ENCODE measurements at regions not wholly inside any gene's neighbourhood (a gene's known extent, or its start where the extent isn't known, plus 50 kb on each side); places are given as distances from the start of the nearest gene placed in this dataset.
"Not testable (repeated sequence)": the region's sequence is repeated elsewhere in the genome, so short reads cannot be mapped to it uniquely, and the experiment has no call there.

DNA sequence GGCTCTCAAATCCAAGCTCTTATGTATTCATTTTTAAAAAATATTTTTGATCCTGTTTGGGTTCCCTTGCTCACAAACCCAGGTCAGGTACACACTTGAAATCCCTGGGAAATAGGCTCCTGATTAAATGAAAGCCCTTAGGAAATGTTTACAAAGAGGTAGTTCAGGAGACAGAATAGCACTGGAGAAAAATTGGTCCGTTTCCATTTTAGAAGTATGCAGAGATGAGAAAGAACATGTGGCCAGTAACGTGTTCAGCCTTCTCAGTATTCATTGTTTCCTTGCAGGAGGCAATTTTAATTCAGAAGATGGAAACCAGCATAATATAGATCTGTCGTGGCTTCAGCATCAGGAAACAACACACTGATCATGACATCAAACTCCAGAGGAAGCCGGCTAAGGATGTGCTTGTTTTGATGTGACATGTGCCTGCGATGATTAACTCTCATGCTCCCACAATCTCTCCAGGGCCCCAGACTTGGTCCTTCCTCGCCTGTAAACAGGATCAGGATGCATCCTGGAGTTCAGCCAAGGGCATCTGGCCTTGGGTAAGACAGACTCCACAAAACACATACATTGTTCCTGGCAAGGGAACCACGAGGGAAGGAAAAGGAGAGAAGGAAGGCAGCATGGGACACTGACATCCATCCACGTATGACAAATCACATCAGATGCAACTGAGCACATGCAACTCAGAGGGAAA lies 350.5 kb upstream of the THBS1 start:
- FAIRE-seq: no peak

DNA sequence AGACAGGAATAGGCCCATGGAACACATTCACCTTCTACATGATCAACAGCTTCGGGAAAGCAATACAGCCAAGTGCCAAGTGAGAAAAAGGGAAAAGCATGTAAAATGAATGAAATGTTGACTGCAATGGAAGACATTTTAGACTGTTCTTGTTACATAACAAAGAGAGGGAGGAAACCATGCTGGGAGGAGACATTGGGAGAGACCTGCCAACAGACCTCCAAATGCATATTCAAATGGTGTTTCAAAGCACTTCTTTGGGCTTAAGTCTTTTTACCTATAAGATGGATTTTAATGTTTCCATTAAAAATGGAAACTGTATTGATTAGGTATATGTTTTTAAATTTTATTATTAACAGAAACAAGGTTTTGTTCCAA lies 350.0 kb upstream of the THBS1 start:
- no peak for FAIRE-seq

DNA sequence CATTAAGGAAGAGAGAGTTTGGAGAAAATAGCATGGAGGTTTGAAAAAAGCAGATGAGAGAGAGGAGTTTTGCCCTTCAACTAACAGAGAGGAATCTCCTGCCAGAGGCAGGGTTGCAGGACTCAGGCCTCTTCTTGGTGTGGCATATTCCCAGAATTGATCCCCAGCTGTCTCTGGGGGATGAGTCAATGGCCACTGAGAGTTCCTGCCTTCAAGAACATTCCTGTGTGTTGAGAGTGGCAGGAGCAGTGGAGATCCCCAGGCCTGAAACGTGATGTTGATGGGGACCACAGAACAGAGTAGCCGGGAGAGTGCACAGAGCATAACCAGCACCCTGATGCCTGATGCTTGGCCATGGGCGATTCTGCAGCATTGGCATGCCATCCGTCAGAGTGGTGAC lies 348.4 kb upstream of the THBS1 start:
- no peak for FAIRE-seq

DNA sequence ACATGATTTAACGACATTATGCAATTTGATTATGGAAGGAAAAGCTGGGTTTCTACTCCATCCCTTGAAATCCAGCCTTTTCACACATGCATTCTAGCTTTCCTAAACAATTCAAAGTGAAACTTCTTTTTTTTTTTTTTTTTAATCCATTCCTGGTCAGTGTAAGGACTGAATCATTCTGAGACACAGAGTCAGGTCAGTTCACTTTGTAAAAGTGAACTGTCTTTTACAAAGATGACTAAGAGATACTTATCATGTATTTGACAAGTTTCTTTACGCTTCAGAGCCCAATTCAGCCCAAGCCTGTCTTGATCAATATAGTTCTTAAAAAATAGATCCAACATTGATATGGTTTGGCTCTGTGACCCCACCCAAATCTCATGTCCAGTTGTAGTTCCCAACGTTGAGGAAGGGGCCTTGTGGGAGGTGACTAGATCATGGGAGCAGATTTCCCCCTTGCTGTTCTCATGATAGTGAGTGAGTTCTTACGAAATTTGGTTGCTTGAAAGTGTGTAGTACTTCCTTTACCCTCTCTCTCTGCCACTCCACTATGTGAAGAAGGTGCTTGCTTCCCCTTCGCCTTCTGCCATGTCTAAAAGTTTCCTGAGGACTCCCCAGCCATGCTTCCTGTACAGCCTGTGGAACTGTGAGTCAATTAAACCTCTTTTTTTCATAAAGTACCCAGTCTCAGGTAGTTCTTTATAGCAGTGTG lies 345.6 kb upstream of the THBS1 start:
- no peak for FAIRE-seq

DNA sequence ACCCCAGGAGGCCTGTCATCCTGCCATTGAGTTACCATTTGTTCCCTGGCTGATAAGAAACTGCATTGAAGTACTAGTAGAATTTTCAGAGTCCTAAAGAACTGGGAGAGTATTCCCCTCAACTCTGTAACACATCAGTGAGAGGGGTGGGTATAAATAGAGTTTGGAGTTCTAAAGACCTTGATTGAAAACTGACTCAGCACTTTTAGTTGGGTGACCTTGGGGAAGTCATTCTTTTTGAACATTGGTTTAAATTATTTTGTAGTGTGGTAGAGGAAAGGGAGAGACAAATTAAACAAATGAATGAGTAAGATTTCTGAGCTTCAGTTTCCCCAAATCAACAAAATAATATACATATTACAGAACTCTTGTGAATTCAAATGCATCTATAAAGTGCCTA lies 344.5 kb upstream of the THBS1 start:
- FAIRE-seq: no peak

DNA sequence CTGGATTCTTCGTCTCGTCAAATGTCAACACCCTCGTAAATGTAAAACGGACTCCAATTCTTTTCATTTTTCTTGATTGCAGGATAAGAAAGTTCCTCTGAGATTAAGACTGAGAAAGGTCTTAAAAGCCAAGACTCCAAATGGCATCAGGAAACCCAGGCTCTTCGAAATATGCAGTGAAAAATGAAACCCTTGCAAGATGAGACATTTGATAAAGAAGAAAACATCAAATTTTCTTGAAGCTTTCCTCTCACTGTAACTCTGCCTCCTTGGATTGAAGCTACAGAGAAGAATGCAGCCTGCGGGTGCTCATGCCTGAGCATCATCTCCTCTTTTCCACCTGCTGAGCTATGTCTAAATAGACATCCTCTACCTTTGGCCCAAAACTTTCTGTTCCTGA lies 342.4 kb upstream of the THBS1 start:
- no peak for FAIRE-seq

DNA sequence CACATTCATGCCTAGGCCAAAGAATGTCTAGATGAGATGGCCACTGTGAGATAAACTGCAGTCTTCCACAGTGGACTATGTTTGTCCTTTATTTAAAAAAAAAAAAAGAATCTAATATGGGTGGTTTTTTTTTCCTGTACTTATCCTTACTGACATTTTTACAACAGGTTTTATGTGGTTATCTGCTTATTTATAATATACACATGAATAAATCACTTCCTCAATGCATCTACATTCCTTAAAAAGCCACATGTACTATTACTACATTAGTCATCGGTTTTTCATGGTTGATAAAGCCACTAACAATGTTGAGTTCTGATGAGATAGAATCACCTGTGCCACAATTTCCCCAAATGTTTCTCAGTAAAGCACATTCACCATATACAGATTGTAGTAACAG lies 341.3 kb upstream of the THBS1 start:
- FAIRE-seq: no peak

DNA sequence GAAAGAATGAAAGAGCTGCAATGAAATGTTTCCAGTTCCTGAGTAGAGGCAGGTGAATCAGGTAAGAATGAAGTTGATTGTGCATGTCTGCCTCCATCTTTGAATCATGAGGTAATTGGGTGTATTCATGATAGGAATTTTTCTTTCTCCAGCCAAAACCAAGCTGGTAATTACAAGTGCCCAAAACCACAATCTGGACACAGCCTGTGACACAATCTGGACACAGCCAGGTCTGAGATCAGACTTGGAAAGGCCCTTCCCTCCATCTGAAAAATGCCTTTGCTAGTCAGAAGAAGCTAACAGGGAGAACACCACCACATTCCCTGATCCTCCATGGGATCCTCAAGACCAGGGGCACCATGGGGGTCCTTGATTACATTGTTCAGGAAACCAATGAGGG lies 338.5 kb upstream of the THBS1 start:
- no peak for FAIRE-seq

DNA sequence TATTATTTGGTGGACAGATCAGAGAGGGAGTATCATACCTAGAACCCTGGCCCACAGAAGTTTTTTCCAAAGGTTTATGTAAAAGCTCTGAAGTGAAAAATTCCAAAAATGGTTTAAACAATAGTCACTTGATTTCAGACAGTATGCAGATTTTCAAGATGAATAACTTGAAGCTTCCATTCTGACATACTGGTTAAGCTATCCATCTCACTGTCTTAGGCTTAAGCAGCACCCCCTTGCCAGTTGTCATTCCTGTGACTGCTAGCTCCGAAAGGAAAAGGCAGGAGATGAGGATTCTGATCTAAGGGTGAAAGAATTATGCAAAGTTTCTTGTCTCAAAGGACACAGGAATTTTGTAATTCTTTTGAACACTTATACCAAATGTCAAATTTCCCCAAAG lies 337.5 kb upstream of the THBS1 start:
- no peak for FAIRE-seq

DNA sequence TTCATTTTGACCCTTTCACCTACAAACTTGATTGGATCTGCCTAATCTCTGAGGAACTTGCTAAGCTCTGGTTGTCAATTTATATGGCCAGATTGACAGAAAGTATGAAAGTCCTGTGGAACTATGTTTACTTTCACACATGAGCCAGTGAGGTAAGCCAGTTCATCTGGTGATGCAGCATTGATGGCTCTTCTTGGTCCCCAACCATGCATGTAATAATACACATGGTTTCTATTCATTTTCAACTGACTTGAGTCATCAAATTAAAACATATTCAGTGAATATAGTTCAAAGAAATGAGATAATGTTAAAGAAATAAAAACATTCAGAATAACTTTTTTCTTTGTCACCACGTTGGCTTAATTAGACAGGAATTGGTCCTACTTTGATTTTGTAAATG lies 336.1 kb upstream of the THBS1 start:
- no peak for FAIRE-seq

DNA sequence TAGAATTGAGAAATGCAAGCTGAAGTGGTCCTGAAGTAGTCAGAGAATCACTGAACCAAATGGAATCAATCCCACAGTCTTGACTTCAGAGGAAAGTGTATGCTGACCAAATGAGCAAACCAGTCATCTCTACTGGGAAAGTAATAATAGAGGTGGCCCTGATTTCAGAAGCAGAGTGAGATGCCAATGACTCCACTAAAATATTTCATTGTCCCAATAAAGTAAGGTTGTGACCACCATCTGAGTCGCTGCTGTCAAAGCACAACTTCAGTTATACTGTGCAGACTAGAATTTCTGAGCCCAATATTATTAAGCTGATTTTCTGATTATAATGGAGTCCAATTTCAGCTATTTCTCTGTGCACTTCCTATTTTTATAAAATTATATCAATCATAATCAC lies 334.4 kb upstream of the THBS1 start:
- FAIRE-seq: no peak

DNA sequence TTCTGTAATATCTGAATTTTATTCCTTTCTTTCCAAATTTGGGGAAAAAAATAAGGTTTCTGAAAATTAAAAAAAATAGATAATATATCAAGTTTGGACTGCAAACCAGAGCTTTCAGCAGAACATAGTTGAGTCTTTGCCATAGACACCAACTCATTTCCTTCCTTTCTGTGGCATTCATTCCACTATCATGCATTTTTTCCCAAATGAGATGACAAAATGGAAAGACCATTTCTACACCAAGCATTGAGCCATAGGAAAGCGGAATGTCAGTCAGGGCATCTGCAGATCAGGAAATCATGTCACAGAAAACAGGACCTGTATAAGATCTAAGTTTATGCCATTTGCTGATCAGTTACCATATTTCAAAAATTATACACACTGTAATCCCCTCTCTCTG lies 333.3 kb upstream of the THBS1 start:
- no peak for FAIRE-seq

DNA sequence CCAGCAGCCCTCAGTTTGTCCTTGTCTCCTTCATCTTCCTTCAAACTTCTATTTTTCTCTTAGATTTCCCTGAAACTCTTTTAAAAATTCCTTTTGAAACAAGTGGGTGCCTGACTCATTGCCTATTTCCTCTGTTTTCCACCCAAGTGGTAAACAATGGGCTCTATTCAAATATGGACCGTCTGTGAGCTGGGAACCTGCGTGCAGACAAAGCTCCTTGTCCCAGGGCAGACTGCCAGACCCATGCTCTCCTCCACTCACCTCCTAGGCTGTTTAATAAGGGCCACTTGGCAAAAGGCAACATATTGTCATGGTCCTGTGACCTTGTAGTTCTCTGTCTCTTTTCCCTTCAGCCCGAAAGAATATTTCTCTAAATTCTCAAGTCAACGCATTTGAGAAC lies 332.7 kb upstream of the THBS1 start:
- FAIRE-seq: no peak

DNA sequence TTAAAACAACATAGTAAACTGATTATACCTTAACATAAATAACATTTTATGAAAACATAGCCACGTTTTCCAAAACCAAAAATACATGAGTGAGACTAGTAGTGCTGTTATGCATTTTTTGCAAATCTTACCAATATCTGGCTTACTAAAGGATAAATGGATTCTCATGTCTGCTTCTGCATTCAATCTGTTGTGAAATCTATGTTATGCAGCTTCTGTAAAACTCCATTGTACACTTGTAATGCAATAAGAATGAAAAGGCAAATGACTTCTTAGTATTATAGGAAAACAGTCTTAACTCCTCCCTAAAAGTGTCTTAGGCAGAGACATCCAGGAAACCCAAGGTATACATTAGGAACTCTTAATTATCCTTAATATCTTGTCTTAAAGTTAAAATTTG lies 330.9 kb upstream of the THBS1 start:
- FAIRE-seq: no peak

DNA sequence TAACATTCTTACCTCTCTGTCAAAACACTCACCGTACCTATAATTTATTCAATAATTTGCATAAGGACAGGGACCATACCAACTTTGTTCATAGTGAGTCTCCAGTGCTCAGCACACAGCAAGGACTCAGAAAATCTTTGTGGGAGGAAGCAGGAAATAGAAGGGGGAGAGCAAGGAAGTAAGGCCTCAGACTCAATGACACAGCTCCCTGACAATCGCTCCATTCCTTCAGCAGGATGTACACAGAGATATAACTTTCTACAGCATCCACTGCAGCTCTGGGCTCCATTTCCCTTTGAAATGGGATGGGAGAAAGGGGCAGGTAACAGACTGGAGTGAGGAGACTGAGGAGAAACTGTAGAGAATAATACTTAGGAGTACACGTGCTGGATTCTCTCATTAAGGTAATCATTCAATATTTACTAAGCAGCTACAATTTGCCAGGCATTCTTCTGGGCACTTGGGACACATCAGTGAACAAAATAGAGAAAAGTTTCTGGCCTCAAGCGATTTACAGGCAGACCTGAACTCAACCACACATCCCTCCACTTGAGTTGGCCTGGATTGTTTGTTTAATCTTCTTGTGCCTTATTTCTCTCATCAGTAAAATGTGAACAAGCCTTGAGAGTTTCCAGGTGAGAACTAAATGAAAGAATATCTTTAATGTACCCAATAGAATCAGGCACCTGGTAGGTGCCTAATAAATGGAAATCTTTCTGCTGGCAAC lies 330.3 kb upstream of the THBS1 start:
- FAIRE-seq: no peak

DNA sequence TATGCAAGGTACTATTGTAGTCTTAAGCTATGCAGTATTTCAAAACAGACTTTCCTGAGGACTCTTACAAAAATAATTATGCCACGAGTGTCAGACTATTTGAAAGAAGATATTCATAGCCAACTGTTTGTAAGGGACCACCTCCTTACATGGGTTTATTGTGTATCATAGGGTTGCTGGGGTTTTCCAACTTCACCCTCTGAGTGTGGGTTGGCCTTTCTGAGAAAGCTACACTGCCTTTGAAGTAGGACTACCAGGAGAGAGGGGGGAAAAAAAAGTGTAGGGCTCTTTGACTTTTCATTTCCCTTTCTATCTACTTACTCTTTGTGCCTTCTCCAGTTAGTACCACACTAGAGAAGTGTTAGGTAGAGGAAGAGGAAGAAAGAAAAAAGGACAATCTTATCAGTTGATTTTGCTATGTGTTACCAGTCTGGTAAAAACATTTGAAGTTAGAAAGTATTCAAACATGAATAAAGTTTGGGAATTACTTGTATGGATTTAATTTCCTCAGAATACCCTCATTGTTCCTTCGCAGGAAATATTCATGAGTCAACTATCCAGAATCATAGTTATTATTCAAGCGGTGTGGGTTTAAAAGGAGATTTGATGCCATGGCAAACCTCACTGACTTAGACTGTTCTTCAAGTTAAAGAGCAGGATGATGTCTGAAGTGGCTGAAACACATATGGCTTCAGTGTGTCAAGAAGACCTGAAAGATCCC lies 329.3 kb upstream of the THBS1 start:
- FAIRE-seq: no peak

DNA sequence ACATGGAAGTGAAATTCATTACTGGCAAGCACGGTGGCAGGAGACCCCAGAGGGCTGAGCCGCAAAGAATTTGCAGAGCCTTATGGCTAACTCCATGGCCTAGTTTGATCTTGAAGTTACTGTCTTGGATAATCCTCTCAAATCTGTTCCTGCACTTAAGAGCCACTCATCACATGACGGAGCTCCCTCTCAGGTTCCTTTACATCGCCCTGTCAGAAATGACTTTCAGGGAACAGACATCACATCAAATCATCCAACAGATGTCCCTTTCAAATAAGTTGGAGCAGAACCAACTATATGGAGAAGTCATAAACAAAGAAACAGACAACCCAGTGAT lies 328.8 kb upstream of the THBS1 start:
- FAIRE-seq: no peak

DNA sequence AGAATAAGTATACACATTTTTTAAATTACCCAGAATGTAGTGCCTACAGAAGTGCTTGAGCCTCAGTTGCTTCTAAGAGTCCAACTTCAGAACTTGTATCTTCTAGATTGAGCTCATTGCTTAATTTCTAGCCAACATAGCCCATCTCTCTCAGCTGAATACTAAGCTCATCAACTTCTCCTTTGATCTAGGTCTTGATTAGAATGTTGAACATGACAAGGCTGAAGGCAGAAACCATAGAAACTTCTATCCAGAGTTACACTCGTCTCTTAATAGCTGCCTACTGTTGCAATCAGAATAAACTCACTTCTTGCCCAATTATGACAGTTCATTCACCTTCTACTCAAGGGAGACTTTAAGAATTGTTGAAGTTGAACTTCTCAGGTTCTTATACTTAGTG lies 327.3 kb upstream of the THBS1 start:
- no peak for FAIRE-seq

DNA sequence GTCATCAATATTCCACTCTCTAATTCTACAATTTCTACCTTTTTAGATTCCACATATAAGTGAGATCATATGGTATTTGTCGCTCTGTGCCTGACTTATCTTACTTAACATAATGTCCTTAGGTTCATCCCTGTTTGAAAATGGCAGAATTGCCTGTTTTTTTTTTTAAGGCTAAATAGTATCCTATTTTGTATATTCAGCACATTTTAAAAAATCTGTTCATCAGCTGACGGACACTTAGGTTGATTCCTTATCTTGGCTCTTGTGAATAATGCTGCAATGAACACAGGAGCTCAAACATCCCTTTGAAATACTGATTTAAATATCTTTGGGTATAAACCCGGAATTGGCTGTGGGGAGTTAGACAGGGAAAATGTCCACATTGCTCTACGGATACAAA lies 326.7 kb upstream of the THBS1 start:
- no peak for FAIRE-seq

DNA sequence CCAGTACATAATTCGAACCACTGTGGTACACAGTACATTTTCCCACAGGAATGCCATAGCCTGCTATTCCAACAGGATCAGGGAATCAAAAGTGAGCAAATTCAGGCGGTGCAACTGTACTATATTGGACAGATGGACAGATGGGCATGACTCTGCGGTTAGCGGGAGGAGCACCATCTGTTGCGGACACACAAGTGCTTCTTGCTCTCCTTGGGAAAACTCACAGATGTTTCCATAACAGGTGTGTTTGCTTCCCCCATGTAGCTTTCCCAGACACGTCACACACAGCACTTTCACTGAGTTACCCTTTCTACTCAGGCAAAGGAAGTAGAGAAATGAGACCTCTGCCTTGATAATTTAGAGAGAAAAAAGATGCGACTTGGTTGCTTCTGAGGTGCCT lies 325.1 kb upstream of the THBS1 start:
- FAIRE-seq: no peak

DNA sequence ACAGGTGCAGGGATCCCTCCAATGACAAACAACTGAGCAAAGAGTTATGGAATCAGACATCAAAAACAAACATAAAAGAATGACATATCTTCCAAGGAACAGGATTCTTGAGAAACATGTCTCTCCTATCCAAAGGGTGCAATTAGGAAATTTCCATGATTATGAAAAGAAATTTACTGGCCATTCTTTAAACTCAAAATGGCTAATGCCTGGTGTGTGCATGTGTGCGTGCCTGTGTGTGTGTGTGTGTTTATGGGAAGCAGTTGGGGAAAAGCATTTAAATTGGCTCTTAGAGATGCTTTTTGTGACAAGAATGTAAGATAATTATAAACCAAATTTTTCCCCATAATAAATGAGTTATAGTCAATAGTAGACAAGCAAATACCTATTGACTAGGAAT lies 320.5 kb upstream of the THBS1 start:
- FAIRE-seq: no peak

DNA sequence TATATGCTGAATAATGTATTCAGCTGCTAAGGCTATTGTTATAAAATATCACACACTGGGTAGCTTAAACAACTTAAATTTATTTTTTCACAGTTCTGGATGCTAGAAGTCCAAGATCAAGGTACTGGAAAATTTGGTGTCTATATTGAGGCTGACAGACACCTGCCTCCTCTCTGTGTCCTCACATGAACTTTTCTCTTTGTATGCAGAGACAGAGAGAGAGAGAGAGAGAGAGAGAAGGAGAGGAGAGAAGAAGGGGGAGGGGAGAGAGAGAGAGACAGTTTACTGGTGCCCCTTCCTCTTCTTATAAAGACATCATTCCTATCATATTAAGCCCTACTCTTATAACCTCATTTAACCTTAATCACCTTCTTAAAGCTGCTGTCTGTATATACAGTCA lies 320.1 kb upstream of the THBS1 start:
- FAIRE-seq: no peak

DNA sequence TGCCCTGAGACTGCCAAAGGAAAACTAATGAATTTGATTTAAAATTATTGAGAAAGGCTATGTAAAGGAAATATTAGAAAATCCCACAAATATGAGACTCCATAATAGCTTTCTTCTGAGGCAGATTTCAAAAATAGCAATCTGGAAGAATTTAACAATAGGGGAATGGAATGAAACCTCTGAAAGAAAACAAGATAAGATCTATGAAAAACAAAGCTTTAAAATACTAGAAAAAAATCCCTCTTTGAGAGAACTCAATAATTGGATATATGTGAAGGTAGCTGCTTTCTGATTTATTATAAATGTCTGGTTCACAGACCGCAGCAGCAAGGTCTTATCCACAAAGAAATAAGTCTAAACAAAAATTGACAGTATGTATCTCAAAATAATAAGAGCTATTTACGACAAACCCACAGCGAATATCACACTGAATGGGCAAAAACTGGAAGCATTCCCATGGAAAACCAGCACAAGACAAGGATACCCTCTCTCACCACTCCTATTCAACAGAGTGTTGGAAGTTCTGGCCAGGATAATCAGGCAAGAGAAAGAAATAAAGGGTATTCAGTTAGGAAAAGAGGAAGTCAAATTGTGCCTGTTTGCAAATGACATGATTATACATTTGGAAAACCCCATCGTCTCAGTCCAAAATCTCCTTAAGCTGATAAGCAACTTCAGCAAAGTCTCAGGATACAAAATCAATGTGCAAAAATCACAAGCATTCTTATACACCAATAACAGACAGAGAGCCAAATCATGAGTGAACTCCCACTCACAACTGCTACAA lies 319.3 kb upstream of the THBS1 start:
- not testable (repeated sequence) for FAIRE-seq
